ENCODE measurements at regions not wholly inside any gene's neighbourhood (a gene's known extent, or its start where the extent isn't known, plus 50 kb on each side); places are given as distances from the start of the nearest gene placed in this dataset.
"Not testable (repeated sequence)": the region's sequence is repeated elsewhere in the genome, so short reads cannot be mapped to it uniquely, and the experiment has no call there.

DNA sequence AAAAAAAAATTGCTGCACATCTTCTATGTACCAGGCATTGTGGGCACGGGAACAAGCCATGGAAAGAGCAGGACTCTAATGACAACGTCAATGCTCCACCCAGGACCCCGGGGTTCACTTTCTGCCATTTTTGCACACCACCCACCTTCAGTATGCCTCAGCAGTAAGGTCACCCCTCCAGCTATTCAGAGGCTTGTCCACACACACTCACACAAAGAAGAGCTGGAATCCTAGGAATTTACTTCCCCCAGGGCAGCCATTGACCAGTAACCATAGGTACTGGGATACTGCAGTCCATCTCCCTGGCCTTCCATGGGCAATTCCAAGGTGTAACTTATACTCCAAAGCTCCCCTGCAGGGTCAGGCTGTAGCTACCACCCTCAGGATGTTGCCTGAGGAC lies 170.8 kb downstream of the SUCLG1 start:
- no peak for DNase-seq (ENCODE audit: low spot score)

DNA sequence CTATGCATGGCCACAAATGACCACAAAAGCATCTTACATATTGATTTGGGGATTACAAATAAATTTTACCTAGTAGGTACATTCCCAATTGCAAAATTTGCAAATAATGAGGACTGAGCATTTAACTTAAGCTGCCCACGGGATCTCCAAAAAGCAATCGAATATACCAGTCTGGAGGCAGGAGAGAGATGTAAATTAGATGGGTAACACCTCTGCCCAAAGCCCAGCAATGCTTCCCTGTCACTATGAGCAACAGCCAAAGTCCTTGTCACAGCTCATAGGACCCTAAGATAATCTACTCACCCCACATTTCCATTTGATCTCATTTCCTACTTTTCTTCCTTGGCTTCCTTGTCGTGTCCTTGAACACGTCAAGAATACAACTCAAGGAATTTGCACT lies 172.2 kb downstream of the SUCLG1 start:
- no peak for DNase-seq (ENCODE audit: low spot score)

DNA sequence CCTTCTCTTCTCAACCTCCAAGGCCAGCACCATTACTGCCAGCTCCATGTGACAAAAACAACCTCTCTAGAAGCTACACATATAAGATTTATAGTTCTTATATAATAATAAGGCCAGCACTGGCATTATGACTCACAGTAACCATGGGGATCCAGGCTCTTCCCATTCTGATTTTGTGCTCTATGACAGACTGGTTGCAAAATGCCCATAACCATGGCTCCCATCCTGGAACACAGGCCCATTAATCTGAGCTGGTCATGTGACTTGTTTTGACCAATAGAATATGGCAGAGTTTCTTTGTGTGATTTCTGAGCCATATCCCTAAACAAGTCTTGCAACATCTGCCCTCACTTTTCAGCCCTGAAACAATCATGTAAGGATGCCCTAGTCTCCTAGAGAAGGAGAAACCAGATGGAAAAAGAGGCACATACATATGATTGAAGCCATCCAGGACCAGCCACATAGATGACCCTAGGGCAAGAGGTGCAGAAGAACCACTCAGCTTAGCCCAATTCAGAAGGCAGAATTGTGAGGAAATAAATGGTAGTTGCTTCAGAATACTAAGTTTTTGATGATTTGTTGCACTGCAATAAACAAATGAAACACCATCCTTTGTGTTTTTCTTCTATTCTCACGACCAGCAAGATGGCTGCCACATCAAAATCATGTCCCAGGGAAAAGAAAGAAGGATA lies 173.9 kb downstream of the SUCLG1 start:
- DNase-seq (ENCODE audit: low spot score) = no peak

DNA sequence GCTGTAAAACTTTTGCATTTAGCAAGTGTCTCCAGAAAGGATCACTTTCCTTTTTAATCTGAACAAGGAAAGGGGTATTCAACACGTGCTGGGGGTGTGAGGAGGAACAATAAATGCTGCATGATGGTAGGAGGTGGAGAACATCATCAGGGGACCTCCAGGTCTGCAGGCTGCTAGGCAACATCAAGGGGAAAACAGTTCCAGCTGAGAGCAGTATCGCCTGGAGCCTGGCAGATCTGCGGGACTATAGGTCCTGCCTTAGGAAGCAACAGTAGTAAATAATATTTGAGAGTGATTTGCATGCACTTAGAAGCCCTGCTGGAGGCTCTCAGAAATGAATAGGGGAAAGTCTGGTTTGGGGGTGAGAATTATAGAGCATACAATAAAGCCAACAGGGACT lies 175.6 kb downstream of the SUCLG1 start:
- no peak for DNase-seq (ENCODE audit: low spot score)

DNA sequence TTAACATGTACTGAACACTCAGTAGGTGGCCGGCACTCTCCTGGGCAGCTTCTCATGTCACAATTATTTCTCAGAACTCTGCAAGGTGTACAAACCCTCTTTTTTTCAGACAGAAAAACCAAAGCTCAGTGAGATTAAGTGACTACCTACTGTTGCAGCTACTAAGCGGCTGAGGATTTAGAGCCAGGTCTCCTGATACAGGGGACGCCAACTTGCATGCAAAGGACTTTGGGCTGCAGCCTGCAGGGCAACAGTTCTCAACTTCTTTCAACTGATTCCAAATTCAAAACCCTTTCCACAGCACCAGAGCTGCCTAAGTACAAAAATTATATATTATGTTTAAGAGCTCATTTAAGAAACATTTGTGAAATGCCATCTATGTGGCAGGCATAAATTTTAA lies 177.6 kb downstream of the SUCLG1 start:
- DNase-seq (ENCODE audit: low spot score) = no peak

DNA sequence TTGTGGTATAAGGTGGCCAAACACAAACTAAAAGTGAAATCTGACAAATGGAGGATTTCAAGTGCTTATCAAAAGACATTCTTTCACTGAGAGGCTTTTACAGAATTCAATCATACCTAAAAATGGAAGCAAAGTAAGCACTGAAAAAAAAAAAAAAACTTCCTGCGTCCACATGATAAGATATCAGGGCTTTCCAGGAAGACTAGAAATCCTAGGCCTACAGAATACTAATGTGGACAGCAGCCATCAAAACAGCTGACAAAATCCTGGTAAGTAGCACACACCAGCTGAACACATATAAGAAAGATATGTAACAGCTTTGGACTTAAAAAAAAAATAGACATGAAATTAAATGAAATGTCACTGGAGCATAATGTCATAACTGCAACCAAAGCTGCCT lies 178.2 kb downstream of the SUCLG1 start:
- DNase-seq (ENCODE audit: low spot score) = no peak

DNA sequence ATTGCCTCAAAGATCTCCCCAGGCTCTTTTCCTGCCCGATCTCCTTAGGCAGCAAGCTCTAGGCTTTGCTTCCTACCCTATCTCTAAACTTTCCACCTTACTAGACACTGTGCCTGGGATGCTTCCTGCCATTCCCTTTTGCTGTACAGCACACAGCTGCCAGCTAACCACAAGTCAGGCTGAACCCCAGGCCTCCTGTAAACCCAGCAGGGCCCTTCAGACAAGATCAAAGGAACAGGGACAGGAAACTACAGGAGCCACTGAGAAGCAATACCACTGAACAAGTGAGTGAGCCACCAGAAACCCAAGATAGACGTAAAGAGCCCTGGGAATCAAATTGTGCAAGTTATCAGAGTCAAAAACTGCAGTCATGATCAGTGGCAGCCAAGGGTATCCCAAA lies 180.7 kb downstream of the SUCLG1 start:
- no peak for DNase-seq (ENCODE audit: low spot score)

DNA sequence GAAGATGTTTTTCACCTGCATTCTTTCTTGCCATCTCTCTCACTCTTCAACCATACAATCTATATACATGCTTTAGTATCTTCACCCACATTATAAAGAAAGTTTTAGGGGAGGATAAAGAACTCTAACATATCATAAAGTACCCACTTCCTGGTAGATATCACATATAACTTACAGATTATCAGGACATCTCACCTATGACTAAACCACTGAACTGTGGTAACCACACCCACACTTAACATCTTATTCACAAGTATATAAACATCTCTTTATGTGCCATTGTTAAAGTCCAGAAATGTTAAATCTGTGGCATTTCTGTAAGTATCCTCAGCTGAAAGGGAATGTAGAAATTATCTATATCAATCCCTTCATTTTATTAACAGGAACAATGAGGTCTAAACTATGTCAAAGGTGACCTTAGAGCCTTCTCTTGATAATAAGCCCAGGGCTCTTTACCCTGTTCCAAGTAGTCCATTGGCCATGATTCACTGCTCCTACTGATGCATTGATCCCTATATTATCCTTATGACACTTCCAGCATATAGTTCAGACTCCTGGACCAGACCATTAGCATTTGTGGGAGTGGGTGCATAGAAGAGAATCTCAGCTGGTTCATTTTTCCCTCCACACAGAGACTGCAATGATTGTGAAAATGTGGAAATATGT lies 182.4 kb downstream of the SUCLG1 start:
- DNase-seq (ENCODE audit: low spot score) = no peak

DNA sequence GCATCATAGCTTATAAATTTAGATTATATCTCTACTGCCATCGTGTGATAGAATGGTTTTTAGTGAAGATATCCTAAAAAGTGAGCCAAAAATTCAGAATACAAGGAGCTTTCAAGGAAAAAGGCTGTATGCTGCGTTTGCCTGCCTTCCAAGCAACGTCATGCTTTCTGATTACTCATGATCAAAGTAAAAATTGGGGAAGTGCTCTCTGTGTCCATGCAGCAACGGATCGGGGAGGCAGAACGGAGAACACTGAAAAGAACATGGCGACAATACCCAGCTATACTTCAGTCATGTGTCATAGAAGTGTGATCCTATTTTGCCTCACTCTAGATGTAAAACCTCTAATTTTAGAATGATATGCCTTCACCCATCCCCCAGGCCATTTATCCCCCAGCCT lies 185.7 kb downstream of the SUCLG1 start:
- no peak for DNase-seq (ENCODE audit: low spot score)

DNA sequence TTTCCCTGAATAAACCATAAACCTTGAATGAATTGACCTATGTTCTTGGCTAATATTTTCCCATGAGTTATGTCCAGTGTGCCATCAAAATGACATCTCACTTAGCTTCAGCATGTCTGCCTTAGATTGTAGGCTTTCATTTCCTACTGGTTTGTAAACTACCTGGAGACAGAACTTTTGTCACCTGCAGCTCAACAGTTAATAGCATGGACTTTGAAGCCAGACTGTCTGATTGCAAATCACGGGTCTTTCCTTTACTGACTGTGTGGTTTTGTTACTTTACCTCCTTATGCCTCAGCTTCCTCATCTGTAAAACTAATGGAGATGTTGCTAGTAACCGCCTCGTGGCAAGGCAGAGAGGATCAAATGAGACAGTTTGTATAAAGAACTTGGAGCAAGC lies 187.1 kb downstream of the SUCLG1 start:
- DNase-seq (ENCODE audit: low spot score) = no peak

DNA sequence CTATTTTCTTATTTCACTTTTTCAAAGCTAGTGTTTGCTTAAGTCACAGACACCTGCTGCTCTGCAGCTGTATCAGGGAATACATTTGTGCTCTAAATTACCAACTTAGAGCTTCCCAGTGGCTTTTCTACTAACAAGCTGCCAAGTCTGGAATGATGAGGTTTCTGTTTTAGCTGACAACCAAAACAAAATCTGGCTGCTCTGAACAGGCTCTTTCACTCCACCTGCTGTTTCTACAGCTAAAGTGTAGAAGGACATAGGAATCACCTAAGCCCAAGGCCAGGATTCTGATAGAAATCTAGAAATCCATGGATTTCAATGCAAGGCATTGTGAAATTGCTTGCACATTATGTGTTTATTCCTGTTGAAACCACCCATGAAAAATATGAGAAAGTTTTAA lies 201.2 kb downstream of the SUCLG1 start:
- no peak for DNase-seq (ENCODE audit: low spot score)

DNA sequence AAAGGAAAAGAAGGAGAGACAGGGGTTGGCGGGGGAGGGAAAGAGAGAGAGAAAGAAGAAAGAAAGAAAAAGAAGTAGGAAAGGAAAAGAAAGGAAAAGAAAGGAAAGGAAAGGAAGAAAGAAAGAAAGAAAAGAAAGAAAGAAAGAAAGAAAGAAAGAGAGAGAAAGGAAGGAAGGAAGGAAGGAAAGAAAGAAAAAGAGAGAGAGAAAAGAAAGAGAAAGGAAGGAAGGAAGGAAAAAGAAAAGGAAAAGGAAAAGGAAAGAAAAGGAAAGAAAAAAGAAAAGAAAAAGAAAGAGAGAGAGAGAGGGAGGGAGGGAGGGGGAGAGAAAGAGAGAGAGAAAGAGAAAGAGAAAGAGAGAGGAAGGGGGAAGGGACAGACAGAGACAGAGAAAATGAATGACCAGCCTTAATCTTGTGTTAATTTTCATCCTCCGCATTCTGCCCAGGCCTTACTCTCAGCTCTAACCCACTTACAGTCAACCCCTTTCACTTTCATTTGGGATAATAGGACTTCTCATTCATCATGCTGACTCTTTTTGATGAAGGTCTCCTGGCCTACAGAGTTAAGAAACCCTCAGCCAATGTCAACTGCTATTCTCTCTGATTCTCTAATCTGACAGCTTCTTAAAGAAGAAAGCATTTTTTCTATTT lies 207.3 kb downstream of the SUCLG1 start:
- no peak for DNase-seq (ENCODE audit: low spot score)

DNA sequence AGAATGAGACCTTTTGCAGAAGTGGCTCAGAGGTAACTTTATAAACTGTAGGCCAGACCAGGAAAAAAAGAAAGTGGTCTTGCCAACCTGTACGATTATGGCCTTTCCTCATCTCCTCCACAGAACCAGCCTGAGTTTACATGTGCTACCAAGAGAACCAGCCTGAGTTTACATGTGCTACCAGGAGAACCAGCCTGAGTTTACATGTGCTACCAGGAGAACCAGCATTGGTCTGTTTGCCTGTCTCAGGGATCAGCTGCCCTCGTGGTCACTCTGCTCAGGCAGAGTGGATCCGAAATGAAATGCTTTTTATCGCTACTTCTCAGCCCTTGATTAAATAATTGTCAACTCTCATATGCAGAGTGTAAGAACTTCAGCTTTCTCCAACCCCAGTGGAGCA lies 209.9 kb downstream of the SUCLG1 start:
- no peak for DNase-seq (ENCODE audit: low spot score)

DNA sequence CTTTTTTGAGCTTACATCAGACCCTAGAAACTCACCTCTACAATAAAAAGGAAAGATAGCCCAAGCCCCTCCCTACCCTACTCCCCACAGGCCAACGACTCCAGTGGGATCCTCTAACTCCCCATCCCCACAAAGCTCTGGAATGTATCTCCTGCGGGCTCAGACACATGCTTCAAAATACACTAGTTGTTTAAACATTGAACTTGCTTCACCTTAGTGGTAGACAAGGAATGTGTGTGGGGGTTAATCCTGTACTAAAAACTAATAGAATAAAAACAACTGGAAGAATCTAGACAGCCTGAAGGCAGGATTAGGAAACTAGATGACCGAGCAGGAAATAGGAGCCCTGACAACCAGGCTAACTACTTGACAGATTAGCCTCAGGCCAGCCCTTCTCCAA lies 211.5 kb downstream of the SUCLG1 start:
- no peak for DNase-seq (ENCODE audit: low spot score)

DNA sequence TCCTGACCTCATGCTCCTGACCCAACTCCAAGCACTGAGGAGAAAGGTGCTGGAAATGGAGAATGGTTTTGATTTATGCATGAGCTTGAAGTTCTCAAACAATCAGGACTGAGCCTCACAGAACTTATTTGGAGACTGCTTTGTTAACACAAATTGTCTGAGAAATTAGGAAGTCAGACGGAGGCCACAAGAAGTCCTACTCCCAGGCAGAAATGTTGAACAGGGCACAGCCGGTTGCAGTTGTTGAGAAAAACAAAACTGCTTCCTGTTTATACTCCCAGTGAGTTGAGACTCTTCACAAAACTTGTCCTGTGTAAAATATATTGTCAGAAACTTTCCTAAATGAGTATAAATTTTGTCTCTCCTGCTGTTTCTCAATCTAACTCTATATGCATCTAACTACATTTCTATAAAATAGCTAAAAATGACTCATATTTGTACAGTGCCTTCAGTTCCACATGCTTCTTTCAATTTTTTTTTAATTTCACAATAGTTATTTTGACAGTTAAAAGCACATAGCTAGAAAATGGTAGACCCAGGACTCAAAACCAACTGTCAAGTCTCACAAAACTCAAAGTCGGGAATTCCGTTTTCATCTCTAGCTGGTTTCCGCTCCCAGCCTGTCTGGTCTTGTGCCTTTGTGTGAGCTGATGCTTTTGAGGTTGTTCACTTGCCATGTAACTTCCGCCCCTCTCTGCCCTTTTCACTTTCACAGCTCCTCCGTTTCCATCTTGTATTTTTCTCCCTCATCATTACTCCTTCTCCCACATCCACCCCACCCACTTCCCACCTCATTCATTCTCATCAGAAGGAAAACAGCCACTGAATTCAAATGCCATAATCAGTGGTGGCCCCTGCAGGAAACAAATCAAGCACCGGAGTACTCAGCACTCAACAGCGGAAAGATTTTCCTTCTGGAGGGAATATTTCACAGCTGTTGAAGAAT lies 215.0 kb downstream of the SUCLG1 start:
- DNase-seq (ENCODE audit: low spot score) = no peak

DNA sequence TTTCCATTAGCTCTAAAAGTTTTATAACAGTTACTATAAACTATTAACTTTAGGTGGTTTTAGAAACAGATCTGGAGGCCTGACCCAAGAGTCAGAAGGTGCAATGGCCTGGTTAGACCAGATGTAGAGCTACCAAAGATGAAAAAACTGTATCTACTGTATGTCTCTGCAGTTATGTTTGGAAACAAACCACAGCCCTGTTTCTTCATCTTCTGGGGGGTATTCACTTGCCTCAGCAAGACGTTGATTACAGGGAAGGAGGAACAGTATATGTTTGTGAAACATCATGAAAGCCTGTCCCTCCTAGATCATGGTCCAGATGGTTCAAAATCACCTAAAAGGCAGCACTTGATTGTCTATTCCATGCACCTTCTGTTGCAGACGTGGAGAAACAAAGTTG lies 220.2 kb downstream of the SUCLG1 start:
- no peak for DNase-seq (ENCODE audit: low spot score)

DNA sequence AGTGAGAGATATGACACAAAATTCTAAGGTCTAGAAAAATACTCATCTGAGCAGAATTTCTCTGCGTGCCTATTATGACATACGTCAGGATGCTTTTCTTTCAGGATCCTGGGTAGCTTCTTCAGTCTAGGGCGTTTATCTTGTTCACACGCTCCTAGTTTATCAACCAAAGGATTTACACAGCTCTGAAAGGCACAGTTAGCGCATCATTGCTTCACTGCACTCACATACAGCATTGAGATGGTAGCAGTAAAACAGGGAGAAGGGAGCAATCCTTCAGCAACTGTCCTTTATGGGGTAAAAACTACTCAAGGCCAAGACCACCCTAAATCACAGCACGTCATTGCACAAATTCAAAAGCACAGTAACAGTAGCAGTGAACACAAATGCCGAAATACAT lies 222.8 kb downstream of the SUCLG1 start:
- DNase-seq (ENCODE audit: low spot score) = no peak

DNA sequence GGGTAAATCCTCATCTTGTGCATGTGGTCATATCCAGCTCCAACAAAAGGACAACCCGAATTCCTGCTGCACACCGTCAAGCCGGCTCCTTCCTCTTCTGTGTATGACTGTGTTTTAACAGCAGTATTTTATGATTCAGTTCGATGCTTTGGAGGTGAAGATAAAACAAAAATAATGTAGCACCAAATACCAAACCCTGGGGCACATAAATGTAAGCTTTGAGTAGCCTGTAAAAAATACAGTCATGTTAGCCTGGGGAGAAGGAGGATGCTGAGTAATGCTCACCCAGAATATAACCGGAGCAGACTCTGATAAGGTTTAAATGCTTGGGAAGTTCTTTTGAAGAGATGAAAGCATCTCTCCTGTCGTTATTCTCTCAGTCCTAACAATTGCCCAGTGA lies 225.0 kb downstream of the SUCLG1 start:
- DNase-seq (ENCODE audit: low spot score) = no peak

DNA sequence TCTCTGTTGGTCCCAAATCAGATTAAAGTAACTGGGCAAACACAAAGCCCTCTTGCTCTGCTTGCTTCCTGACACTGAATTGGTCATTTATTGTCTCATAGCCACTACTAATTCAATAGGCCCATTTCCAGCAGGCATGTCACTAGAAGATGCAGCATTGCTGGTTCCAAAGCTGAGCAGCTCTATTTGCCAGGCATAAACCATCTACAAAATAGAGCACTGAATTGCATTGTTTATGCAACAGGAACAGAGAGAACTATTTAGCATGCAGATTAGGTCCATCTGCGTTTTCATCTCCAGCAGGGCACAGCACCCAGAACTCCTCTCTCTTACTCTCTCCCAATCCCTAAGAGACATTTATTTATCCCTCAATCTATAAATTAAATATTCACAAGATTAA lies 227.6 kb downstream of the SUCLG1 start:
- DNase-seq (ENCODE audit: low spot score) = no peak

DNA sequence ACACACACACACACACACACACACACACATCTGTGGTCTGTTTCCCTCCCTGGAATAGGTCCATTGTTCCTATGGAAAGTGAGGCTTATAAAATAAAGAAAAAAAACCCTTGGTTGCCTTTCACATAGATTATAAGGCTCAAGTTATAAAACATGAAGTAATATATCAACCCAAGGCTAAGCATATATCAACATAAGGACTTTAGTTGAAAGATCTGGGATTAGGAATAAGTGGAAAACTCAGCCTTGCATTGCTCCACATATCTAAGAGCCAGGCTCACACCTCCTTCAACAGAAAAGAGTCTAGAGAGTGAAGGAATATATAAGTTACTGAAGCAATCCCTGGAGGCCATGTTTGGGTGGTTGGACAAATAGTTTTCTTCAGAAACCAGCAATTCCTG lies 235.0 kb downstream of the SUCLG1 start:
- no peak for DNase-seq (ENCODE audit: low spot score)

DNA sequence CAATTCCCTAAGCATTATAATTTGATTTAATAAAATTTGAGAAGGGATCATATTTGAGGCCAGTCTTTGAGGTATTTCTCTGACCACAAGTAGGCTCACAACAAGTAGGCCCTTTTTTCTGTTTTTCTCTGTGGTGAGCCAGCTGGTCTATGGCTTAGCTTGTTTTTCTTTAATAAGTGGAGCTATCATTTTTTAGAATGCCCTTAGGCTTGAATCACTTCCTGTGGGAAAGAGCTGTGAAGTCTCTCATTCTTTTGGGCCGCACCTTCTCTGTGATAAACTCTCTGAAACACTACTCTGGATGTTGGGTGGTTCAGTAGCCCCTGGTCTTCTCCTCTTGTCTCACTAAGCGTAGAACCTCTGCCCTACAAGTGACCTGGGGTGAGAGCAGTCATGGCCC lies 235.9 kb downstream of the SUCLG1 start:
- peak; percentile 3 for DNase-seq (ENCODE audit: low spot score)

DNA sequence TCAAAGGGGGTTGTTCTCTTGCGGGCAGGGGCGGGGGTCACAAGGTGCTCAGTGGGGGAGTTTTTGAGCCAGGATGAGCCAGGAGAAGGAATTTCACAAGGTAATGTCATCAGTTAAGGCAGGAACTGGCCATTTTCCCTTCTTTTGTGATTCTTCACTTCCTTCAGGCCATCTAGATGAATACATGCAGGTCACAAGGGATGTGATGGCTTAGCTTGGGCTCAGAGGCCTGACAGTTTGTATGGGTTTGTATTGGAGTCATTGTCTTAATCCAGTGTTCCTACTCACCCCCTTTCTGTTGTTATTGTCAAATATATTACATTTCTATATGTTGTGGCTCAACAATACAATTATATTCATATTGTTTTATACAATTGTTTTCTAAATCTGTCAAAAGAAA lies 238.0 kb downstream of the SUCLG1 start:
- not testable (repeated sequence) for DNase-seq (ENCODE audit: low spot score)

DNA sequence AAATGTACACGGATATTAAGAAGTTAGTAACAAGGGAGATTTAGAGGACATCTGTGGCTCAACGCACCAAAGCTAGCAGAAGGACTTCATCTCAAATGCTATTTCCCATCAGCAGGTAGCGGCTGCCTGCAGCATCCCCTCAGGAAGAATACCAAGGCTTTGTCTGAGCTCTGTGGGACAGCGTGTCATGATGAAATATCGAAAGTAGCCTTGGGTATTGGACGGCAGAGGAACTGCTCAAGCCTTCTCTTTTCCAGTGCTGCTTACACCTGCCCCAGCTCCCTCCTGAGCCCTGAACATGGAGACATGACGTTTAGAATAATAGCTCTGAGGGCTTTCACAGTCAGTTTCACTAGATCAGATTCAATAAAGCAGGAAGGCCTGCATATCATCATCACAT lies 241.6 kb downstream of the SUCLG1 start:
- no peak for DNase-seq (ENCODE audit: low spot score)

All from GM03348 (cell line).